Peyer's patch (tissue), 4 donors: ENCODE measurements at regions not wholly inside any gene's neighbourhood (a gene's known extent, or its start where the extent isn't known, plus 50 kb on each side); places are given as distances from the start of the nearest gene placed in this dataset.

Source experiments
- CTCF ChIP-seq, 6 experiments: fragments of 450-650 bp in 4 of 6; fragments of 200-600 bp in 2 of 6; sonication (generic) in 1 of 6; IDR thresholded peaks; one replicate each; pipeline ENCODE4 v1.5.1; 2017 to 2019; ENCODE audit warnings: antibody characterized with exemption in 6 of 6, mild to moderate bottlenecking in 3 of 6, moderate library complexity in 1 of 6
- POLR2A ChIP-seq, 2 donors: fragments of 450-650 bp; IDR thresholded peaks; one replicate each; pipeline ENCODE4 v1.5.1; 2017; ENCODE audit warnings: antibody characterized with exemption in 2 of 2, mild to moderate bottlenecking in 2 of 2, moderate library complexity in 2 of 2

GRCh38 chr1:209344156-209344555, 239.4 kb upstream of the CAMK1G start:
- no peak for TF ChIP-seq CTCF (IDR thresholded peaks at IDR 0.05)
- TF ChIP-seq POLR2A (IDR thresholded peaks at IDR 0.05), result no peak
